Naive thymus-derived CD8-positive, alpha-beta T cell (primary cell): ENCODE measurements at regions not wholly inside any gene's neighbourhood (a gene's known extent, or its start where the extent isn't known, plus 50 kb on each side); places are given as distances from the start of the nearest gene placed in this dataset.

Experiments
- ATAC-seq, 2 donors: fragments of 150-1000 bp; cut with Tn5 transposase in 1 of 2; sonication (Bioruptor Pico), chemical (Tn5 transposase) in 1 of 2; 1 replicate in 1 of 2; 2 replicates in 1 of 2; pipeline ENCODE4 v1.10.0; 2021; ENCODE audit warnings: mild to moderate bottlenecking in 2 of 2, moderate library complexity in 2 of 2
- POLR2A ChIA-PET: fragments of 350-600 bp; sonication (Branson Sonifier 250); formaldehyde crosslinking; loops from one replicate; lab custom pipeline; 2021; ENCODE audit warnings: antibody characterized with exemption; lab: Charles Lee
- DNase-seq, 10 donors: peaks; one replicate each; pipeline versions ENCODE4 v3.0.0 to v3.0.0-alpha.2; 2020 to 2022
- H3K27ac Mint-ChIP-seq, 10 donors: one replicate each; pipeline ENCODE4 v1.8.0; 2020 to 2022; ENCODE audit warnings: mild to moderate bottlenecking in 10 of 10, mixed read lengths in 10 of 10, moderate library complexity in 4 of 10, inconsistent platforms in 1 of 10
- H3K27me3 Mint-ChIP-seq, 5 donors: one replicate each; pipeline ENCODE4 v1.8.0; 2021 to 2022; ENCODE audit warnings: mixed read lengths in 5 of 5
- H3K36me3 Mint-ChIP-seq, 3 donors: one replicate each; pipeline ENCODE4 v1.8.0; 2020 to 2022; ENCODE audit warnings: mixed read lengths in 3 of 3, mild to moderate bottlenecking in 2 of 3, inconsistent platforms in 1 of 3
- H3K4me1 Mint-ChIP-seq, 4 donors: one replicate each; pipeline ENCODE4 v1.8.0; 2021 to 2022; ENCODE audit warnings: mixed read lengths in 4 of 4
- H3K4me3 Mint-ChIP-seq, 10 donors: one replicate each; pipeline ENCODE4 v1.8.0; 2020 to 2022; ENCODE audit warnings: mild to moderate bottlenecking in 10 of 10, mixed read lengths in 10 of 10, moderate library complexity in 6 of 10, inconsistent platforms in 1 of 10
- H3K9me3 Mint-ChIP-seq, 9 donors: one replicate each; pipeline ENCODE4 v1.8.0; 2020 to 2022; ENCODE audit warnings: mixed read lengths in 9 of 9, mild to moderate bottlenecking in 3 of 9, inconsistent platforms in 1 of 9, moderate library complexity in 1 of 9

- peaks cover 1 to 30% (median 7%) of the 10 kb centered on the region in 5 donors for H3K27me3 Mint-ChIP-seq
- H3K9me3 Mint-ChIP-seq, result peaks cover 0 to 10% (median 3%) of the 10 kb centered on the region in 9 donors
- H3K4me1 Mint-ChIP-seq, result no peaks in the 10 kb centered on the region
- H3K27ac Mint-ChIP-seq, result no peak overlapping the region
- no peak overlapping the region for H3K4me3 Mint-ChIP-seq
- POLR2A ChIA-PET, result no interaction called here
- no peak for DNase-seq
- peaks cover 0 to 2% (median 0%) of the 10 kb centered on the region in 3 donors for H3K36me3 Mint-ChIP-seq
- no peak for ATAC-seq
These were observed 197.5 kb upstream of the TMEM45B start for GRCh38 chr11:129618046-129618569.

DNA sequence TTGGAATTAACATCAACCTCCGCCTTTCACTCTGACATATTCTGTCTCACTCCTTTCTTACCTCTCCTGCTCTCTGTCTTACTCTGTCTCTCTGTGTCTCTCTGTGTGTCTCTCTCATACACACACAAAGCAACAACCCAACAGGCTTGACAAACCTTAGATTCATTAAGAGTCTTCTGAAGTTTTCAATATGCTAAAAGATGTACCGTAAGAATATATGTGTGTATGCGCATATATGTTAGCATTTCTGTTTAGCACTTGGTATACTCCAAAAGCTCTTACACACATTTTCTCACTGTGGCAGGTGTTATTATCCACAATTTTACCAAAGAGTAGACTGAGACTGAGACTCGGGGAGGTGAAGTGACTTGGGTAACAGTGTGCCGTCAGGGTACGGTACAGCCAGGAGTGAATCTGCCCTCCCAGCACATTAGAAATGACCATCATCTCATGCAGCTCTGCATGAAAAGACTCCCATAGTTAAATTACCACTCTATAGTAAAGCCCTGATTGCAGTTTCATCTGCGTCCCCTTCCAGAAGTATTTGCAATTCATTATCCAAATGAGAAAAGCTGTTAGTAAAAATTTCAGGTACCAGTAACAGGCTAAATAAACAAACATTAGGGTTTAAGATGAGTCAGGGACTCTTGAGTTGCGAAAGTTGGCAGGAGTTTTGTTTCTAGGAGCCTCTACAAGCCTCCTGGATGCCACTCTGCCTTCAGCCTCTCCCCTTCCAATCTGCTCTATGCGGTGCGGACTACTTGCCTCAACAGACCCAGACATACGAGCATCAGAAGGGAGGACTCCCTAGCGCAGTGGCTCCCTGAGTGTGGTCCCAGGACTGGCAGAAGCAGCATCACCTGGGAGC is 195.2 kb upstream of the TMEM45B start:
- peaks cover 0 to 31% (median 6%) of the 10 kb centered on the region in 5 donors for H3K27me3 Mint-ChIP-seq
- POLR2A ChIA-PET, result no interaction called here
- H3K4me1 Mint-ChIP-seq, result no peaks in the 10 kb centered on the region
- H3K27ac Mint-ChIP-seq, result no peak overlapping the region
- H3K4me3 Mint-ChIP-seq, result no peak overlapping the region
- no peak for DNase-seq
- peaks cover 0 to 2% (median 0%) of the 10 kb centered on the region in 3 donors for H3K36me3 Mint-ChIP-seq
- peaks cover 0 to 14% (median 6%) of the 10 kb centered on the region in 9 donors for H3K9me3 Mint-ChIP-seq
- ATAC-seq, result no peak

DNA sequence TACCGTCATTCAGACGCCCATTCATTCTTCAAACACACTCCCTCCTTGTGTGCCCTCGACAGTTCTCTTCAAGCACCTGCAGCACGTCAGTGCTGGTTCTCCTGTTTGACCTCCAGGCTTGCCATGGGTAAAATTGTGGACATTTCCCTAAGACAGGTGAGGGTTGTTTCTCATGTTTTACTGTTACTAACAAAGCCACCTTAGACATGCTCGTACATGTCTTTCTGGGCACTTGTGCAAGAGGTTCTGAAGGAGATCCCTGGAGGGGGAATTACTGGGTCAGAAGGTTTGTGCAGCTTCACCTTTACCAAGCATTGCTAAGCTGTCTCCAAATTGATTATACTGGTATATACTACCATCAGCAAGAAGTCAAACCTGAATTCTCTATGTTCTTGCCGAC is 189.7 kb upstream of the TMEM45B start:
- no peaks in the 10 kb centered on the region for H3K4me1 Mint-ChIP-seq
- ATAC-seq (no peak), DNase-seq (no peak)
- no peak overlapping the region for H3K4me3 Mint-ChIP-seq
- POLR2A ChIA-PET, result no interaction called here
- H3K9me3 Mint-ChIP-seq, result peaks cover 0 to 15% (median 10%) of the 10 kb centered on the region in 9 donors
- no peak overlapping the region for H3K27ac Mint-ChIP-seq
- H3K27me3 Mint-ChIP-seq, result peaks cover 2 to 38% (median 4%) of the 10 kb centered on the region in 5 donors
- peaks cover 0 to 5% (median 2%) of the 10 kb centered on the region in 3 donors for H3K36me3 Mint-ChIP-seq

DNA sequence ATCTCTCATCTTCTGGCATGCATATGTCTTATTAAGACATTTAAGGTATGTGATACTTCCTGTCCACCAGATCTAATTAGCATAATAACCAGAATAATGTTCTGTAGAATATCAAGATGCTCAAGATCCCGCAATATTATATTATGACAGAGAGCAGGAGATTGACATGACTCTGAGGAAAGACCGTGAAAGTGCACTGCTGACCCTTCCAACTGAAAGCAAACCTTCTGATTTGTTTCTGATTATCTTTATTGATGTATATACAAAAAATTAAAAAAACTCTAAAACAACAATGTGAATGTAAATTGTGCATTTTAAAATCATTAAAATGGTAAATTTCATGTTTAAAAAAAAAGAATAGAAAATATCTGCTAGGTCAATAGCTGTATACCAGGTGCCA is 184.4 kb upstream of the TMEM45B start:
- H3K9me3 Mint-ChIP-seq, result peaks cover 0 to 20% (median 2%) of the 10 kb centered on the region in 9 donors
- H3K4me3 Mint-ChIP-seq, result no peak overlapping the region
- H3K27ac Mint-ChIP-seq, result no peak overlapping the region
- no peak for ATAC-seq
- POLR2A ChIA-PET, result no interaction called here
- H3K36me3 Mint-ChIP-seq, result peaks cover 0 to 18% (median 11%) of the 10 kb centered on the region in 3 donors
- no peaks in the 10 kb centered on the region for H3K4me1 Mint-ChIP-seq
- DNase-seq, result no peak
- H3K27me3 Mint-ChIP-seq, result peaks cover 0 to 21% (median 2%) of the 10 kb centered on the region in 5 donors

DNA sequence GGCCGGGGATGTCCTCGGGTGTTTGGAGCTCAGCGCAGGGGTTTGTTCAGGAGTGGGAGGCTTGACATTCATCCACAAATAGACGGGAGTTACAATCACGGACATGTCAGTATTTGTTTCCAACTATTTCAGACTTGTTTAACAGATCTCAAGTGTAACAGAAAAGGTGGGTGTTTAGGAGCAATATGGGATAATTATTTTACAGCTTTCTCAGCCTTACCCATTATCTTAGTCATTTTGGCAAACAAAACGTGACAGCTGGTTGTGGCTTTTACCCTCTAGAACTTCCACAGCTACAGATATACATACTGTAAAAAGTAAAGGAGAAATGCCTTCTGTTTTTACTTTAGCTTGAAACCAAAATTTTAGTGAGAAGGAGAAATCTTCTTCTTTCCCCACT is 178.7 kb upstream of the TMEM45B start:
- ATAC-seq, result no peak
- H3K27me3 Mint-ChIP-seq, result peaks cover under 1 to 3% (median 2%) of the 10 kb centered on the region in 5 donors
- POLR2A ChIA-PET, result no interaction called here

GRCh38 chr11:129637473-129637872 is 178.2 kb upstream of the TMEM45B start:
- peaks cover 7 to 11% (median 8%) of the 10 kb centered on the region in 4 donors for H3K4me1 Mint-ChIP-seq
- H3K9me3 Mint-ChIP-seq, result peaks cover 0 to 6% (median 0%) of the 10 kb centered on the region in 9 donors
- H3K4me3 Mint-ChIP-seq, result no peak overlapping the region
- DNase-seq, result no peak
- ATAC-seq, result no peak
- POLR2A ChIA-PET, result no interaction called here
- H3K27ac Mint-ChIP-seq, result no peak overlapping the region
- peaks cover 0 to 8% (median 3%) of the 10 kb centered on the region in 5 donors for H3K27me3 Mint-ChIP-seq
- peaks cover 2 to 11% (median 6%) of the 10 kb centered on the region in 3 donors for H3K36me3 Mint-ChIP-seq

More for the DNA sequence above, 178.7 kb upstream of the TMEM45B start:
- H3K9me3 Mint-ChIP-seq, result peaks cover 0 to 9% (median 0%) of the 10 kb centered on the region in 9 donors
- peaks cover 2 to 11% (median 6%) of the 10 kb centered on the region in 3 donors for H3K36me3 Mint-ChIP-seq
- H3K4me1 Mint-ChIP-seq, result peaks cover 7 to 11% (median 8%) of the 10 kb centered on the region in 4 donors
- no peak for DNase-seq
- H3K4me3 Mint-ChIP-seq, result no peak overlapping the region
- no peak overlapping the region for H3K27ac Mint-ChIP-seq

GRCh38 chr11:129637983-129638776 is 177.5 kb upstream of the TMEM45B start:
- DNase-seq (no peak), ATAC-seq (no peak)
- H3K4me3 Mint-ChIP-seq, result no peak overlapping the region
- peaks cover 0 to 13% (median 3%) of the 10 kb centered on the region in 5 donors for H3K27me3 Mint-ChIP-seq
- peaks cover 0 to 3% (median 0%) of the 10 kb centered on the region in 9 donors for H3K9me3 Mint-ChIP-seq
- no peak overlapping the region for H3K27ac Mint-ChIP-seq
- peaks cover 2 to 9% (median 4%) of the 10 kb centered on the region in 3 donors for H3K36me3 Mint-ChIP-seq
- peaks cover 7 to 11% (median 8%) of the 10 kb centered on the region in 4 donors for H3K4me1 Mint-ChIP-seq
- POLR2A ChIA-PET, result no interaction called here

GRCh38 chr11:129639300-129639699 is 176.3 kb upstream of the TMEM45B start:
- DNase-seq (no peak), ATAC-seq (no peak)
- POLR2A ChIA-PET, result no interaction called here
- peaks cover 7 to 11% (median 8%) of the 10 kb centered on the region in 4 donors for H3K4me1 Mint-ChIP-seq
- peaks cover 0 to 6% (median 2%) of the 10 kb centered on the region in 3 donors for H3K36me3 Mint-ChIP-seq
- H3K4me3 Mint-ChIP-seq, result no peak overlapping the region
- no peak overlapping the region for H3K27ac Mint-ChIP-seq
- H3K9me3 Mint-ChIP-seq, result peaks cover 0 to 1% (median 0%) of the 10 kb centered on the region in 9 donors
- peaks cover 0 to 24% (median 3%) of the 10 kb centered on the region in 5 donors for H3K27me3 Mint-ChIP-seq

GRCh38 chr11:129640671-129641070 is 175.0 kb upstream of the TMEM45B start:
- Mint-ChIP-seq H3K4me1 (peaks cover 7 to 11% (median 8%) of the 10 kb centered on the region in 4 donors), H3K27ac (no peak overlapping the region), H3K36me3 (peaks cover 0 to 2% (median 2%) of the 10 kb centered on the region in 3 donors), H3K27me3 (peaks cover 2 to 38% (median 3%) of the 10 kb centered on the region in 5 donors), H3K9me3 (peaks cover 0 to 4% (median 0%) of the 10 kb centered on the region in 9 donors), H3K4me3 (no peak overlapping the region)
- no peak for DNase-seq
- no peak for ATAC-seq
- POLR2A ChIA-PET, result no interaction called here

- ATAC-seq (no peak), DNase-seq (no peak)
- POLR2A ChIA-PET, result no interaction called here
These were observed 172.5 kb upstream of the TMEM45B start for GRCh38 chr11:129643031-129643721.

DNA sequence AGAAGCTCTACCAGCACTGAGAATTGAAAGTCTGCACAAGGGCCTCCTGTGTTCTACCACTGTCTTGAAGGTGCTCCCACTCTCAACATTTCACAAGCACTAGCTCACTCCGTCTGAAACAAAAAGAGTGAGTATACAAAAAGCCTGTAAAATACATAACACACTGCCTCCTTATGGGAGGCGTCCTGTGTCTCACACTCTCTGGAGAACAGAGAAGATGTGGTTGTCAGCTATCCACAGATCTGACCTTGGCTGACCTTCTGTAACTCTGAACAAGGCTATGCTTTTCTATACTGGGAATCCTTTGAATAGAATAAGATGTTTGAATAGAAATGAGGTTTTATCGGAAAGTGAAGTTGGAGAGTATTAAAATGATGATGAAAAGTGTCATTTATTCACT is 171.3 kb upstream of the TMEM45B start:
- Mint-ChIP-seq H3K27me3 (peaks cover 0 to 41% (median 2%) of the 10 kb centered on the region in 5 donors), H3K4me1 (peaks cover 0 to 2% (median 0%) of the 10 kb centered on the region in 4 donors), H3K27ac (no peak overlapping the region), H3K4me3 (no peak overlapping the region), H3K9me3 (peaks cover 0 to 4% (median 0%) of the 10 kb centered on the region in 9 donors), H3K36me3 (peaks cover 0 to 2% (median 0%) of the 10 kb centered on the region in 3 donors)
- POLR2A ChIA-PET, result no interaction called here
- DNase-seq (no peak), ATAC-seq (no peak)

More at GRCh38 chr11:129643031-129643721, 172.5 kb upstream of the TMEM45B start:
- Mint-ChIP-seq H3K9me3 (peaks cover 0 to 4% (median 0%) of the 10 kb centered on the region in 9 donors), H3K27ac (no peak overlapping the region), H3K36me3 (peaks cover 0 to 2% (median 0%) of the 10 kb centered on the region in 3 donors), H3K4me3 (no peak overlapping the region), H3K4me1 (peaks cover under 1 to 3% (median 2%) of the 10 kb centered on the region in 4 donors), H3K27me3 (peaks cover 0 to 41% (median 2%) of the 10 kb centered on the region in 5 donors)

GRCh38 chr11:129645943-129646342 is 169.7 kb upstream of the TMEM45B start:
- H3K9me3 Mint-ChIP-seq, result peaks cover 0 to 11% (median 0%) of the 10 kb centered on the region in 9 donors
- peaks cover 0 to 3% (median 2%) of the 10 kb centered on the region in 3 donors for H3K36me3 Mint-ChIP-seq
- no peak for ATAC-seq
- peaks cover 0 to 41% (median 2%) of the 10 kb centered on the region in 5 donors for H3K27me3 Mint-ChIP-seq
- POLR2A ChIA-PET, result no interaction called here
- no peak overlapping the region for H3K4me3 Mint-ChIP-seq
- no peak for DNase-seq
- peak overlapping the region in 1 of 10 donors; percentile 45 for H3K27ac Mint-ChIP-seq
- peaks cover 0 to 2% (median 0%) of the 10 kb centered on the region in 4 donors for H3K4me1 Mint-ChIP-seq
